Lung (tissue), 11 donors: ENCODE measurements at regions not wholly inside any gene's neighbourhood (a gene's known extent, or its start where the extent isn't known, plus 50 kb on each side); places are given as distances from the start of the nearest gene placed in this dataset.

Experiments used
- ATAC-seq: fragments of 200-7000 bp; cut with Tn5 transposase; one replicate; pipeline ENCODE4 v1.9.1; 2020; ENCODE audit warnings: moderate number of reproducible peaks; ENCODE audit not compliant: insufficient read depth, low FRiP score
- DNase-seq, 3 donors: peaks; one replicate each; pipeline ENCODE4 v3.0.0-alpha.2; 2013 to 2017
- H3K27ac ChIP-seq, 2 donors: one replicate each; pipeline ENCODE4 v1.5.1; 2013; ENCODE audit warnings: mild to moderate bottlenecking in 2 of 2, moderate library complexity in 2 of 2, control low read depth in 1 of 2, inconsistent platforms in 1 of 2, low read depth in 1 of 2, low read length in 1 of 2
- H3K27me3 ChIP-seq, 3 donors: one replicate each; pipeline ENCODE4 v1.5.1; 2013; ENCODE audit warnings: low read length in 2 of 3; ENCODE audit not compliant: control insufficient read depth in 3 of 3, insufficient read depth in 3 of 3
- H3K36me3 ChIP-seq, 4 donors: one replicate each; pipeline ENCODE4 v1.5.1; 2013; ENCODE audit warnings: low read length in 4 of 4, mild to moderate bottlenecking in 1 of 4, moderate library complexity in 1 of 4; ENCODE audit not compliant: control insufficient read depth in 4 of 4, insufficient read depth in 4 of 4
- H3K4me1 ChIP-seq, 5 donors: one replicate each; pipeline ENCODE4 v1.5.1; 2013; ENCODE audit warnings: low read length in 5 of 5, mild to moderate bottlenecking in 2 of 5, moderate library complexity in 1 of 5; ENCODE audit not compliant: control insufficient read depth in 5 of 5, insufficient read depth in 5 of 5
- H3K4me3 ChIP-seq: one replicate; pipeline ENCODE4 v1.5.1; 2013; ENCODE audit warnings: mild to moderate bottlenecking, control low read depth, moderate library complexity
- H3K9ac ChIP-seq, 2 donors: one replicate each; pipeline ENCODE4 v1.5.1; 2013; ENCODE audit warnings: low read length in 2 of 2, control low read depth in 1 of 2; ENCODE audit not compliant: insufficient read depth in 1 of 2
- H3K9me3 ChIP-seq, 4 donors: one replicate each; pipeline ENCODE4 v1.5.1; 2013; ENCODE audit warnings: low read length in 3 of 4, mild to moderate bottlenecking in 1 of 4, moderate library complexity in 1 of 4; ENCODE audit not compliant: control insufficient read depth in 4 of 4, insufficient read depth in 3 of 4
- WGBS, 2 donors: extraction: QIAGEN DNeasy Blood & Tissue Kit; methylation state at CpG; one replicate each; pipeline ENCODE4 v1.1.7; 2013; 5-methylcytosine and 5-hydroxymethylcytosine counted together
- TF ChIP-seq, protein P1 (sequence below): IDR thresholded peaks from 2 replicates; pipeline ENCODE4 v1.5.1; 2012; ENCODE audit warnings: mild to moderate bottlenecking; ENCODE audit errors: control extremely low read depth, extremely low read depth
- donor health status: control.
- donor health status: control.
- donor health status: Bipolar disorder and iron deficiency.
- donor health status: healthy.
- donor health status: DM: yes; HTN: yes; CAD: no.

DNA sequence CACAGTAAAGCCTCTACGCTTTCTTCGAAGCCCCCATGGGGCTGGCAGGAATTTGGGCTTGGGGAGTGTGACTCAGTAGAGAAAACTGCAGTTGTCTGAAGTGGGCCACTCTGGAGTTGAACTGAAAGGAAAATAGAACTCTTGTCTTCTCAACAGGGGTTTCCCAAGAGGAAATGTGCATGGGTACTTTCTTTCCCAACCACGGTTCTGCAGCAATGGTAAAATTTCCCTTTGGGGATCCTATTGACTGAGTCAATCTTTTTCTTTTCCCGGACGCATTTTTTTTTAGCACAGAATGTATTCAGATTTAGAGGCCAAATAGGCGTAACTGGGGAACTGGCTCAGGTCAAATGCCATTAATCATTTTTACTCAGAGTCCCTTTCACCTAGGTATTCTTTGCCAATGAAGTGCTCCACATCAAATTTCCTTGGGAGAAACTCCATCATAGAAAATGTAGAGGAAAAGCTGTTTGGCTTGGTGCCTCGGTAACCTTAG is 269.3 kb downstream of the STIM2 start:
- DNase-seq (no peak), ATAC-seq (no peak)
- TF ChIP-seq, protein P1, sequence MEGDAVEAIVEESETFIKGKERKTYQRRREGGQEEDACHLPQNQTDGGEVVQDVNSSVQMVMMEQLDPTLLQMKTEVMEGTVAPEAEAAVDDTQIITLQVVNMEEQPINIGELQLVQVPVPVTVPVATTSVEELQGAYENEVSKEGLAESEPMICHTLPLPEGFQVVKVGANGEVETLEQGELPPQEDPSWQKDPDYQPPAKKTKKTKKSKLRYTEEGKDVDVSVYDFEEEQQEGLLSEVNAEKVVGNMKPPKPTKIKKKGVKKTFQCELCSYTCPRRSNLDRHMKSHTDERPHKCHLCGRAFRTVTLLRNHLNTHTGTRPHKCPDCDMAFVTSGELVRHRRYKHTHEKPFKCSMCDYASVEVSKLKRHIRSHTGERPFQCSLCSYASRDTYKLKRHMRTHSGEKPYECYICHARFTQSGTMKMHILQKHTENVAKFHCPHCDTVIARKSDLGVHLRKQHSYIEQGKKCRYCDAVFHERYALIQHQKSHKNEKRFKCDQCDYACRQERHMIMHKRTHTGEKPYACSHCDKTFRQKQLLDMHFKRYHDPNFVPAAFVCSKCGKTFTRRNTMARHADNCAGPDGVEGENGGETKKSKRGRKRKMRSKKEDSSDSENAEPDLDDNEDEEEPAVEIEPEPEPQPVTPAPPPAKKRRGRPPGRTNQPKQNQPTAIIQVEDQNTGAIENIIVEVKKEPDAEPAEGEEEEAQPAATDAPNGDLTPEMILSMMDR = no peak
- no peak overlapping the region for H3K9ac ChIP-seq
- H3K4me3 ChIP-seq = no peak overlapping the region
- peaks cover 0 to 7% (median 1%) of the 10 kb centered on the region in 4 donors for H3K9me3 ChIP-seq
- no peak overlapping the region for H3K27ac ChIP-seq
- H3K4me1 ChIP-seq = no peaks in the 10 kb centered on the region
- WGBS, 2 donors = 73 to 79% methylated on average over 7 of the region's 7 CpGs
- no peaks in the 10 kb centered on the region for H3K36me3 ChIP-seq
- no peaks in the 10 kb centered on the region for H3K27me3 ChIP-seq

DNA sequence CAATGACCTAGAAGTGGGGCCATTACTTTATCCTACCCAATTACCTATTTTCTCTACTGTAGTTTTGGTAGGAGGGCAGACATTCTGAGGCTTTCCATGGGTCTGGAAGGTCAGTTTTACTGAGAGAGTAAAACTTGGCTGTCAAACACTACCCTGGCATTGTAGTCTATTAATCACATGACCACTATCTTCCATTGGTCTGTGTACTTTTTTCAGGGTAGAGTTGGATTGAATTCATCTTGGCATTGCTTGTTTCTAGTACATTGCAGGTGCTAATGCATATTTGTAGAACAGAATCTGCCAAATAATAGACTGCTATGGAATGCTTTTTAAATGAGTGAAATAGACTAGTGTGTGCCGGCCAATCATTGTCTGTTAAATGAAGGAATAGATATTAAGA is 271.9 kb downstream of the STIM2 start:
- Histone ChIP-seq H3K4me3 (no peak overlapping the region), H3K9ac (no peak overlapping the region), H3K27ac (no peak overlapping the region), H3K4me1 (no peaks in the 10 kb centered on the region), H3K9me3 (peaks cover 0 to 7% (median 1%) of the 10 kb centered on the region in 4 donors), H3K36me3 (no peaks in the 10 kb centered on the region), H3K27me3 (no peaks in the 10 kb centered on the region)
- ATAC-seq (no peak), DNase-seq (no peak)
- TF ChIP-seq, protein P1 = no peak
- 96% methylated on average over 1 of the region's 1 CpG for WGBS, 2 donors

DNA sequence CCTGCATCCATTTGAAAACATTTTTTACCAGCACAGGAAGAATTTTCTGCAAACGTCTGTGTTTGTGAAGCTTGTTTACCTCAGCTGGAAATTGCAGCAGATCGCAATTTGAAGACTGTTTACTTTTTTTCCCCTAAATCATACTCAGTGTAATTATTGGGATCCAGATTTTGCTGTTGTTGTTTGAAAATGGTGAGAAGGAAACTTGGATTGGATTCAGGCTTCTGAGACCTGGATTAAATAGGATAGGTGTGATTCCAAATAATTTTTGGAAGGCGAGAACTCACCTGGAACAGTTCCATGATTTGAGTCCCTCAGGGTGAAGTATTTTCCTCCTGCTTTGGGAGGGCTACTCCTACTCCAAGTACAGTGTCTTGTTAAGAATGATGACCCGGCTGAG is 279.8 kb downstream of the STIM2 start:
- no peaks in the 10 kb centered on the region for H3K4me1 ChIP-seq
- H3K9me3 ChIP-seq = no peaks in the 10 kb centered on the region
- H3K4me3 ChIP-seq = no peak overlapping the region
- whole genome bisulfite sequencing, 2 donors = 68 to 83% methylated on average over 4 of the region's 4 CpGs
- TF ChIP-seq, protein P1 = no peak
- H3K36me3 ChIP-seq = no peaks in the 10 kb centered on the region
- no peak overlapping the region for H3K9ac ChIP-seq
- H3K27ac ChIP-seq = no peak overlapping the region
- ATAC-seq (no peak), DNase-seq (no peak)
- no peaks in the 10 kb centered on the region for H3K27me3 ChIP-seq

DNA sequence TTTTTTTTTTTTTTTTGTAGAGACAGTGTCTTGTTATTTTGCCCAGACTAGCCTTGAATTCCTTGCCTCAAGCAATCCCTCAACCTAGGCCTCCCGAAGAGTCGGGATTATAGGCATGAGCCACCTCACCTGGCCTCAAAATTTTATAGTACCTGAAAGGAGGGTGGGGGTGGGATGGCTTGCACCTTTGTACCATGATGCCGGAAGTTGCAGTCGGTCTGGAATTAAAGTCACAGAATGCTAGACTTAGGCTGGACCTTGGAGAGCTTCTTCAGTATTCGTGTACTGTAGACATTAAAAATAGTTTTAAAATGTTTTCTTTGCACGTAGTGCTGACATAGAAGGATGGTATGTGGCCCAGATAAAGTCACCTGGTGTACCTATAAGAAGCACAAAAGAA is 280.9 kb downstream of the STIM2 start:
- Histone ChIP-seq H3K4me1 (no peaks in the 10 kb centered on the region), H3K27me3 (no peaks in the 10 kb centered on the region), H3K9me3 (no peaks in the 10 kb centered on the region), H3K4me3 (no peak overlapping the region), H3K36me3 (no peaks in the 10 kb centered on the region), H3K9ac (no peak overlapping the region), H3K27ac (no peak overlapping the region)
- DNase-seq (no peak), ATAC-seq (no peak)
- 85% methylated on average over 6 of the region's 6 CpGs for WGBS, 2 donors
- TF ChIP-seq, protein P1 = no peak
